ENCODE measurements at regions not wholly inside any gene's neighbourhood (a gene's known extent, or its start where the extent isn't known, plus 50 kb on each side); places are given as distances from the start of the nearest gene placed in this dataset.

GRCh38 chr1:111556325-111557037 is 53.0 kb upstream of the ADORA3 start:
- no peaks in the 10 kb centered on the region for H3K36me3 Mint-ChIP-seq
- H3K27me3 Mint-ChIP-seq: no peaks in the 10 kb centered on the region
- no peak overlapping the region for H3K4me3 Mint-ChIP-seq
- H3K27ac Mint-ChIP-seq: no peak overlapping the region
- no peaks in the 10 kb centered on the region for H3K9me3 Mint-ChIP-seq
- peaks cover 0 to 5% of the 10 kb centered on the region in 2 donors for H3K4me1 Mint-ChIP-seq
- no peak for ATAC-seq (replicated peaks)
- no peak for DNase-seq

- H3K9me3 Mint-ChIP-seq: peaks cover 0 to 2% of the 10 kb centered on the region in 2 donors
- no peak overlapping the region for H3K27ac Mint-ChIP-seq
- H3K36me3 Mint-ChIP-seq: no peaks in the 10 kb centered on the region
- no peak overlapping the region for H3K4me3 Mint-ChIP-seq
- DNase-seq (no peak), ATAC-seq (replicated peaks) (no peak)
- H3K4me1 Mint-ChIP-seq: peaks cover 0 to 10% of the 10 kb centered on the region in 2 donors
- no peaks in the 10 kb centered on the region for H3K27me3 Mint-ChIP-seq
These were observed 56.4 kb upstream of the ADORA3 start for GRCh38 chr1:111559736-111560279.

GRCh38 chr1:111561328-111561727 is 57.9 kb upstream of the ADORA3 start:
- Mint-ChIP-seq H3K4me1 (peaks cover 4 to 10% of the 10 kb centered on the region in 2 donors), H3K9me3 (peaks cover 0 to 2% of the 10 kb centered on the region in 2 donors), H3K36me3 (no peaks in the 10 kb centered on the region), H3K4me3 (no peak overlapping the region), H3K27me3 (no peaks in the 10 kb centered on the region), H3K27ac (no peak overlapping the region)
- no peak for ATAC-seq (replicated peaks)
- DNase-seq: no peak

- ATAC-seq (replicated peaks) (no peak), DNase-seq (no peak)
- Mint-ChIP-seq H3K36me3 (no peaks in the 10 kb centered on the region), H3K4me1 (peaks cover 5 to 10% of the 10 kb centered on the region in 2 donors), H3K27ac (no peak overlapping the region), H3K9me3 (peaks cover 0 to 2% of the 10 kb centered on the region in 2 donors), H3K27me3 (no peaks in the 10 kb centered on the region), H3K4me3 (no peak overlapping the region)
These were observed 56.0 kb upstream of the RAP1A start for GRCh38 chr1:111563619-111564018.

- Mint-ChIP-seq H3K4me1 (peaks cover 10 to 17% of the 10 kb centered on the region in 2 donors), H3K36me3 (no peaks in the 10 kb centered on the region), H3K27me3 (no peaks in the 10 kb centered on the region), H3K9me3 (peaks cover 0 to 2% of the 10 kb centered on the region in 2 donors), H3K27ac (no peak overlapping the region), H3K4me3 (no peak overlapping the region)
- DNase-seq: no peak
- no peak for ATAC-seq (replicated peaks)
These were observed 54.5 kb upstream of the RAP1A start for GRCh38 chr1:111565079-111565478.

GRCh38 chr1:111565968-111566367 is 53.6 kb upstream of the RAP1A start:
- Mint-ChIP-seq H3K27ac (no peak overlapping the region), H3K4me3 (no peak overlapping the region), H3K4me1 (peaks cover 18 to 21% of the 10 kb centered on the region in 2 donors), H3K36me3 (no peaks in the 10 kb centered on the region), H3K27me3 (no peaks in the 10 kb centered on the region), H3K9me3 (peaks cover 0 to 2% of the 10 kb centered on the region in 2 donors)
- DNase-seq (no peak), ATAC-seq (replicated peaks) (no peak)

GRCh38 chr1:111568160-111568647 is 51.4 kb upstream of the RAP1A start:
- Mint-ChIP-seq H3K36me3 (no peaks in the 10 kb centered on the region), H3K9me3 (no peaks in the 10 kb centered on the region), H3K27me3 (no peaks in the 10 kb centered on the region), H3K4me3 (no peak overlapping the region), H3K4me1 (peaks cover 18% of the 10 kb centered on the region in 2 donors), H3K27ac (peak overlapping the region; percentile 20)
- no peak for DNase-seq
- ATAC-seq (replicated peaks): no peak
